ENCODE measurements at regions not wholly inside any gene's neighbourhood (a gene's known extent, or its start where the extent isn't known, plus 50 kb on each side); places are given as distances from the start of the nearest gene placed in this dataset.

DNA sequence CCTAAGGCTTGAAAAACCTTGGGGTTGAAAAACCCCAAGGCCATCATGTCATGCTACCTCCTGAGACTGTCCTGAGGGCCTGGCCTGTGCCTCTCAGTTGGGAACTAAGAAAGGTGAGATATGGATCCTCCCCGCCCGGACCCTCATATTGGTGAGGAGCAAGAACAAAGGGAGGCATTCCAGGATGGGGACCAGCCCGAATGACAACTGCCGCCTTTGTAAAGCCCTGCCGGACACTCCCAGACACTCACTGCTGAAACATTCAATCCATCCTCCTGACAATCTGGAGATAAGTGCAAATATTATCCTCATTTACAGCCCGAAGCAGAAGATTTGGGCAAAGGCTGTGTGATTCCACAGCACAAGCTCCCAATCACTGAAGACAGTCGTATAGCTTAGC, 298.3 kb downstream of the NSG2 start:
- Histone ChIP-seq H3K56ac (ENCODE audit: low read length) (no peak overlapping the region), H3K79me2 (ENCODE audit: control insufficient read depth, insufficient read depth, low read length) (no peaks in the 10 kb centered on the region), H2BK15ac (replicated peaks; ENCODE audit: low read depth) (no peak overlapping the region), H3K4me2 (ENCODE audit: low read length) (no peak overlapping the region), H2BK120ac (ENCODE audit: low read depth, low read length) (no peak overlapping the region), H3K4me3 (ENCODE audit: low read length) (no peak overlapping the region), H3K79me1 (ENCODE audit: low read length) (no peaks in the 10 kb centered on the region), H3K27ac (ENCODE audit: low read depth, low read length) (no peak overlapping the region), H3K23ac (ENCODE audit: low read length) (no peak overlapping the region), H3K4ac (ENCODE audit: low read depth, low read length) (no peak overlapping the region), H3K4me1 (ENCODE audit: control insufficient read depth, low read depth, low read length) (no peaks in the 10 kb centered on the region), H3K9ac (ENCODE audit: low read length) (no peak overlapping the region), H3K27me3 (ENCODE audit: insufficient read depth, low read length, poor library complexity) (no peaks in the 10 kb centered on the region), H2AK5ac (ENCODE audit: low read length) (no peak overlapping the region), H2BK5ac (ENCODE audit: low read length) (no peak overlapping the region), H3K36me3 (ENCODE audit: control insufficient read depth, insufficient read depth, low read length) (no peaks in the 10 kb centered on the region), H3K18ac (ENCODE audit: low read length) (no peak overlapping the region), H4K5ac (ENCODE audit: low read length) (no peak overlapping the region), H4K8ac (ENCODE audit: low read depth, low read length) (no peak overlapping the region)
- no peak for DNase-seq
- WGBS (ENCODE audit: extremely low coverage, insufficient coverage, low lambda C conversion rate) = no CpG with 5 or more reads among the region's 7 CpGs

DNA sequence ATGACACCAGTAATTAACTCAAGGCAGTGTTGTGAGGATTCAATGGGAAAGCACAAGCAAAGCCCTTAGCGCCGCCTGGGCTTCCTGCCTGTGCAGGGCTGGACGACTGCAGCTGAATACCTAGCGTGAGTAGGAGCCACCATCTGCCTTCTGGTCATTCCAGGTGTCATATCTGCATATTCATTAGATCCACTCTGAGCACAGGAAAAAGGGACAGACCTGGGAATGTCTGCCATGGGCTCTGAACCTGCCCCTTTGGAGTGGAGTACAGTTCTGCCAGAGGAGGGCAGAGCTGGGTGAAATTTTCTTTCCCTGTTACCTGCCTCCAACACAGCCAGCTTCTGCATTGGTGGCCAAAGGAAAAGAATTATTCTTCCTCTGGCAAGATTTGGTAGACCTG, 298.8 kb downstream of the NSG2 start:
- no peaks in the 10 kb centered on the region for H3K79me1 ChIP-seq (ENCODE audit: low read length)
- H3K27me3 ChIP-seq (ENCODE audit: insufficient read depth, low read length, poor library complexity) = no peaks in the 10 kb centered on the region
- WGBS (ENCODE audit: extremely low coverage, insufficient coverage, low lambda C conversion rate) = no CpG with 5 or more reads among the region's 4 CpGs
- H3K9ac ChIP-seq (ENCODE audit: low read length) = no peak overlapping the region
- no peak overlapping the region for H2BK15ac ChIP-seq (replicated peaks; ENCODE audit: low read depth)
- no peak overlapping the region for H2AK5ac ChIP-seq (ENCODE audit: low read length)
- no peak overlapping the region for H3K4me2 ChIP-seq (ENCODE audit: low read length)
- H3K36me3 ChIP-seq (ENCODE audit: control insufficient read depth, insufficient read depth, low read length) = no peaks in the 10 kb centered on the region
- H4K5ac ChIP-seq (ENCODE audit: low read length) = no peak overlapping the region
- no peak overlapping the region for H3K23ac ChIP-seq (ENCODE audit: low read length)
- H4K8ac ChIP-seq (ENCODE audit: low read depth, low read length) = no peak overlapping the region
- no peaks in the 10 kb centered on the region for H3K79me2 ChIP-seq (ENCODE audit: control insufficient read depth, insufficient read depth, low read length)
- H2BK120ac ChIP-seq (ENCODE audit: low read depth, low read length) = no peak overlapping the region
- H2BK5ac ChIP-seq (ENCODE audit: low read length) = no peak overlapping the region
- H3K4me1 ChIP-seq (ENCODE audit: control insufficient read depth, low read depth, low read length) = no peaks in the 10 kb centered on the region
- H3K18ac ChIP-seq (ENCODE audit: low read length) = no peak overlapping the region
- H3K56ac ChIP-seq (ENCODE audit: low read length) = no peak overlapping the region
- peak; percentile 52 for DNase-seq
- no peak overlapping the region for H3K4ac ChIP-seq (ENCODE audit: low read depth, low read length)
- no peak overlapping the region for H3K27ac ChIP-seq (ENCODE audit: low read depth, low read length)
- no peak overlapping the region for H3K4me3 ChIP-seq (ENCODE audit: low read length)

DNA sequence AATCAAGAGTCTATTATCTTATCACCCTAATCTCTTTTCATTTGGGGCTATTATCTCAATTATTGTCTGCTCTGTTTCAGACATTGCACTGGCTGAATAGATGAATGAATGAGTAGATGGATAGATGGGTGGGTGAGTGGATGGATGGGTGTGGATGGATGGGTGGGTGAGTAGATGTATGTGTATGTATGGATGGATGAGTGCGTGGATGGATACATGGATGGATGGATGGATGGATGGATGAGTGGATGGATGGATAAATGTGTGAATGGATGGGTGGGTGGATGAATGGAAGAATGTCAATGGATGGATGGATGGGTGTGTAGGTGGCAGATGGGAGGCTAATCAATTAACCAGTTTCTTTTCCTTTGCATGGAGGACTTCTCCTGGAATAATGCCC, 301.7 kb downstream of the NSG2 start:
- H2AK5ac ChIP-seq (ENCODE audit: low read length) = no peak overlapping the region
- no peak overlapping the region for H3K9ac ChIP-seq (ENCODE audit: low read length)
- H3K4me1 ChIP-seq (ENCODE audit: control insufficient read depth, low read depth, low read length) = no peaks in the 10 kb centered on the region
- H3K18ac ChIP-seq (ENCODE audit: low read length) = no peak overlapping the region
- H3K79me2 ChIP-seq (ENCODE audit: control insufficient read depth, insufficient read depth, low read length) = no peaks in the 10 kb centered on the region
- H3K23ac ChIP-seq (ENCODE audit: low read length) = no peak overlapping the region
- no peak overlapping the region for H3K4ac ChIP-seq (ENCODE audit: low read depth, low read length)
- no peak overlapping the region for H3K27ac ChIP-seq (ENCODE audit: low read depth, low read length)
- H3K27me3 ChIP-seq (ENCODE audit: insufficient read depth, low read length, poor library complexity) = no peaks in the 10 kb centered on the region
- H4K5ac ChIP-seq (ENCODE audit: low read length) = no peak overlapping the region
- no peak overlapping the region for H3K4me3 ChIP-seq (ENCODE audit: low read length)
- H3K4me2 ChIP-seq (ENCODE audit: low read length) = no peak overlapping the region
- DNase-seq = no peak
- no peak overlapping the region for H2BK5ac ChIP-seq (ENCODE audit: low read length)
- no peak overlapping the region for H2BK15ac ChIP-seq (replicated peaks; ENCODE audit: low read depth)
- H3K56ac ChIP-seq (ENCODE audit: low read length) = no peak overlapping the region
- no peak overlapping the region for H2BK120ac ChIP-seq (ENCODE audit: low read depth, low read length)
- no peaks in the 10 kb centered on the region for H3K79me1 ChIP-seq (ENCODE audit: low read length)
- no peaks in the 10 kb centered on the region for H3K36me3 ChIP-seq (ENCODE audit: control insufficient read depth, insufficient read depth, low read length)
- WGBS (ENCODE audit: extremely low coverage, insufficient coverage, low lambda C conversion rate) = no CpG with 5 or more reads among the region's 1 CpG
- H4K8ac ChIP-seq (ENCODE audit: low read depth, low read length) = no peak overlapping the region

DNA sequence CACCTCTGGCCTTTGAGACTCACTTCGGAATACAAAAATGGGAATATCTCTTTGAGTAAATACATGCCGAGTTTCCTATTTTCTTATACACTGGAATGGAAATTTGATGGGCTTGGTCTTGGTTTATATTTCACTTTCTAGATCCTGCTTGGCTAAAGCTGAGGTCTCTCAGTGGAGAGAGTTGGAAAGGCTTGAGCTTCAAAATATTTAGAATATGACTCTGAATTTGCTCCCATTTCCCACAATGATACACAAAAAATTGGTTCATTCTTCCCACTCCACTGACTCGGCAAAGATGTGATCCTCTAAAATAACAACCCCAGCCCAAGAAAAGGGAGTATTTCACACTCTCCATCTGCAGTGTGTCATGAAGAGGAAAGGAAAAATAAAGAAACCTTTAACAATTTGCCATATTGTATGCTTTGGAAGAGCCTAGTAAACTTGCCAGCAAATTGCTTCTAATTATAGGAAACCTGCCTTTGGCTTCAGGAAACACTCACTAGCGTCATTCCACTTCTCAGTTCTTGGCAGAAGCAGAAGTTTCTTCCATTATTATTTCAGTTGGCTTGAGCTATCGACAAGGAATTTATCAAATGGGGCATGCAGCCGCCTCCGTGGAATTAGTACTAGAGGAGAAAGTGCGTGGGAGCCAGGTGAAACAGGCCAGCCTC, 302.9 kb downstream of the NSG2 start:
- no peak overlapping the region for H3K4me3 ChIP-seq (ENCODE audit: low read length)
- no peak overlapping the region for H3K4ac ChIP-seq (ENCODE audit: low read depth, low read length)
- H3K9ac ChIP-seq (ENCODE audit: low read length) = no peak overlapping the region
- H4K8ac ChIP-seq (ENCODE audit: low read depth, low read length) = no peak overlapping the region
- H3K79me2 ChIP-seq (ENCODE audit: control insufficient read depth, insufficient read depth, low read length) = no peaks in the 10 kb centered on the region
- no peaks in the 10 kb centered on the region for H3K79me1 ChIP-seq (ENCODE audit: low read length)
- no peaks in the 10 kb centered on the region for H3K36me3 ChIP-seq (ENCODE audit: control insufficient read depth, insufficient read depth, low read length)
- H2BK5ac ChIP-seq (ENCODE audit: low read length) = no peak overlapping the region
- no peak overlapping the region for H3K56ac ChIP-seq (ENCODE audit: low read length)
- DNase-seq = no peak
- no peak overlapping the region for H3K23ac ChIP-seq (ENCODE audit: low read length)
- no peak overlapping the region for H2BK120ac ChIP-seq (ENCODE audit: low read depth, low read length)
- H2BK15ac ChIP-seq (replicated peaks; ENCODE audit: low read depth) = no peak overlapping the region
- no peaks in the 10 kb centered on the region for H3K27me3 ChIP-seq (ENCODE audit: insufficient read depth, low read length, poor library complexity)
- no peaks in the 10 kb centered on the region for H3K4me1 ChIP-seq (ENCODE audit: control insufficient read depth, low read depth, low read length)
- no peak overlapping the region for H4K5ac ChIP-seq (ENCODE audit: low read length)
- WGBS (ENCODE audit: extremely low coverage, insufficient coverage, low lambda C conversion rate) = no CpG with 5 or more reads among the region's 8 CpGs
- no peak overlapping the region for H3K18ac ChIP-seq (ENCODE audit: low read length)
- H3K27ac ChIP-seq (ENCODE audit: low read depth, low read length) = no peak overlapping the region
- H2AK5ac ChIP-seq (ENCODE audit: low read length) = no peak overlapping the region
- H3K4me2 ChIP-seq (ENCODE audit: low read length) = no peak overlapping the region

DNA sequence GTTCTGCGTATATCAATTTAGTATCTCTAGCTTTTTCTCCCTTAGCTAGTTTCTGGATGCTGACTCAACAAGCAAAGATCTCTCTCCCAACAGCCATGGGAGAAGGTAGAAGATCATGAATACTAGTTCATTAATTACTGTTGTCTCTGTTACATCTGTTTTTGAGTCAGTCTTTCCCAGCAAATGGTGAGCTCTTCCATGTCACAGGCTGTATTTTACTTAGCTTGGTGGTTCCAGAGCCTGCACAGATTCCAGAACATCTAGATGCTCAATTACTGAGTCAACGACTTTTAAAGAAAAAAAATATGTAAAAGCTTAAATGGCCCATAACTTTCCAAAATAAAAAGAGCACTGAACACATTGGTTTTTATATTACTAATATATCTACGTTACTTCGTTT, 307.2 kb downstream of the NSG2 start:
- no peaks in the 10 kb centered on the region for H3K79me2 ChIP-seq (ENCODE audit: control insufficient read depth, insufficient read depth, low read length)
- H3K4ac ChIP-seq (ENCODE audit: low read depth, low read length) = no peak overlapping the region
- H3K27me3 ChIP-seq (ENCODE audit: insufficient read depth, low read length, poor library complexity) = no peaks in the 10 kb centered on the region
- no peak overlapping the region for H2BK15ac ChIP-seq (replicated peaks; ENCODE audit: low read depth)
- H3K18ac ChIP-seq (ENCODE audit: low read length) = no peak overlapping the region
- DNase-seq = no peak
- H2BK5ac ChIP-seq (ENCODE audit: low read length) = no peak overlapping the region
- WGBS (ENCODE audit: extremely low coverage, insufficient coverage, low lambda C conversion rate) = no CpG with 5 or more reads among the region's 4 CpGs
- H3K9ac ChIP-seq (ENCODE audit: low read length) = no peak overlapping the region
- H2AK5ac ChIP-seq (ENCODE audit: low read length) = no peak overlapping the region
- H4K5ac ChIP-seq (ENCODE audit: low read length) = no peak overlapping the region
- H3K79me1 ChIP-seq (ENCODE audit: low read length) = no peaks in the 10 kb centered on the region
- no peak overlapping the region for H3K4me2 ChIP-seq (ENCODE audit: low read length)
- no peak overlapping the region for H3K4me3 ChIP-seq (ENCODE audit: low read length)
- H3K56ac ChIP-seq (ENCODE audit: low read length) = no peak overlapping the region
- H4K8ac ChIP-seq (ENCODE audit: low read depth, low read length) = no peak overlapping the region
- H3K4me1 ChIP-seq (ENCODE audit: control insufficient read depth, low read depth, low read length) = no peaks in the 10 kb centered on the region
- H2BK120ac ChIP-seq (ENCODE audit: low read depth, low read length) = no peak overlapping the region
- H3K27ac ChIP-seq (ENCODE audit: low read depth, low read length) = no peak overlapping the region
- no peak overlapping the region for H3K23ac ChIP-seq (ENCODE audit: low read length)
- no peaks in the 10 kb centered on the region for H3K36me3 ChIP-seq (ENCODE audit: control insufficient read depth, insufficient read depth, low read length)

DNA sequence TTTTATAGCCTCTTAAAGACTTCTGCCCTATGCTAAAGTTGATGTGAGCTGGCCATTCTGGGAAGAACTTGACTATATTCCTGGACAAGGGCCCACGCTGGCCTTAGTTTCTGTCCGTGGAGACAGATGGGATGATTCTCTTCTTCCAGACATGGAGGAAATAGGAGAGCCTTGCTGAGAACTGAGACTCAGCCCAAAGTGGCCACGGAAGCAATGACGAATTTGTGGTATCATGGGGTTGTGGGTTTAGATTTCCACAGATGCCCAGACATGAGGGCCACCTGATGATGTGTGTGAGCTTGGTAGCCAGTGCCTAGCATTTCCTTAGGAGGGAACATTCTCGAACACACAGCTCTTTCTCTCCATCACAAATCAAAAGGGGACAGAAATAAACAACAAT, 309.1 kb downstream of the NSG2 start:
- no peak overlapping the region for H3K4ac ChIP-seq (ENCODE audit: low read depth, low read length)
- no peaks in the 10 kb centered on the region for H3K4me1 ChIP-seq (ENCODE audit: control insufficient read depth, low read depth, low read length)
- no CpG with 5 or more reads among the region's 5 CpGs for WGBS (ENCODE audit: extremely low coverage, insufficient coverage, low lambda C conversion rate)
- H3K79me2 ChIP-seq (ENCODE audit: control insufficient read depth, insufficient read depth, low read length) = no peaks in the 10 kb centered on the region
- no peak overlapping the region for H3K9ac ChIP-seq (ENCODE audit: low read length)
- H3K18ac ChIP-seq (ENCODE audit: low read length) = no peak overlapping the region
- no peak overlapping the region for H2BK5ac ChIP-seq (ENCODE audit: low read length)
- no peak overlapping the region for H3K23ac ChIP-seq (ENCODE audit: low read length)
- H3K56ac ChIP-seq (ENCODE audit: low read length) = no peak overlapping the region
- H4K8ac ChIP-seq (ENCODE audit: low read depth, low read length) = no peak overlapping the region
- H3K27me3 ChIP-seq (ENCODE audit: insufficient read depth, low read length, poor library complexity) = no peaks in the 10 kb centered on the region
- no peak overlapping the region for H2BK120ac ChIP-seq (ENCODE audit: low read depth, low read length)
- H2BK15ac ChIP-seq (replicated peaks; ENCODE audit: low read depth) = no peak overlapping the region
- no peak overlapping the region for H2AK5ac ChIP-seq (ENCODE audit: low read length)
- no peak overlapping the region for H3K4me3 ChIP-seq (ENCODE audit: low read length)
- no peak for DNase-seq
- H3K27ac ChIP-seq (ENCODE audit: low read depth, low read length) = no peak overlapping the region
- no peaks in the 10 kb centered on the region for H3K79me1 ChIP-seq (ENCODE audit: low read length)
- H4K5ac ChIP-seq (ENCODE audit: low read length) = no peak overlapping the region
- no peaks in the 10 kb centered on the region for H3K36me3 ChIP-seq (ENCODE audit: control insufficient read depth, insufficient read depth, low read length)
- no peak overlapping the region for H3K4me2 ChIP-seq (ENCODE audit: low read length)
